SU-DHL-6 (cell line): ENCODE measurements at regions not wholly inside any gene's neighbourhood (a gene's known extent, or its start where the extent isn't known, plus 50 kb on each side); places are given as distances from the start of the nearest gene placed in this dataset.

Experiments
- CTCF ChIP-seq: fragments of 200-600 bp; sonication (generic); IDR thresholded peaks from one replicate; pipeline ENCODE4 v1.5.1; 2017; ENCODE audit warnings: antibody characterized with exemption, mild to moderate bottlenecking, low read length, moderate library complexity; ENCODE audit not compliant: insufficient read depth, poor library complexity, severe bottlenecking
- EZH2phosphoT487 ChIP-seq: fragments of 200-600 bp; sonication (generic), shearing (Covaris generic); conservative IDR thresholded peaks from 2 replicates; pipeline ENCODE4 v1.6.1; 2018; ENCODE audit warnings: mild to moderate bottlenecking, antibody characterized with exemption, low read length, moderate library complexity, mixed read lengths

- TF ChIP-seq CTCF (no peak), EZH2phosphoT487 (no peak)
Measured at GRCh38 chr1:173268261-173268660, 61.1 kb upstream of the TNFSF4 start.
